HPDE6-E6E7 (cell line): ENCODE measurements at regions not wholly inside any gene's neighbourhood (a gene's known extent, or its start where the extent isn't known, plus 50 kb on each side); places are given as distances from the start of the nearest gene placed in this dataset.

Experiments used
- DNase-seq: peaks from one replicate; pipeline ENCODE4 v3.0.0; 2011; ENCODE audit warnings: missing footprints; ENCODE audit errors: extremely low spot score

DNA sequence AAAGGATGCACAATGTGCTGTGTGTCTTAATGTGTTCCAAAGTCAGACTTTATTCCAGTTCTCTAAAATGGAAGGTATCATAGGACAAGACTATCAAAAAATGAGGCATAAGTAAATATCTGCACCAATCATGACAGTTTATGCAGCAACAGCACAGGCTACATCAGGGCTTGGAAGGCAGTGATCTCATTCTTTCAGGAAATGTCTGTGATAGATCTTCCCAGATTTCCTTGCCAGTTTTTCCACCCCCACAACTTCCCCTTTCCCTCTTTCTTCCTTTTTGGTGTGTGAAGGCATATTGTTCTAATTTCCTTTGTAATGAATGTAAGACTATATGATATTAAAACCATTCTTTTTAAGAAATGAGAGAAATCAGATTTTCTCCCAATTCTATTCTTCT lies 326.7 kb downstream of the ATP23 start:
- no peak for DNase-seq

DNA sequence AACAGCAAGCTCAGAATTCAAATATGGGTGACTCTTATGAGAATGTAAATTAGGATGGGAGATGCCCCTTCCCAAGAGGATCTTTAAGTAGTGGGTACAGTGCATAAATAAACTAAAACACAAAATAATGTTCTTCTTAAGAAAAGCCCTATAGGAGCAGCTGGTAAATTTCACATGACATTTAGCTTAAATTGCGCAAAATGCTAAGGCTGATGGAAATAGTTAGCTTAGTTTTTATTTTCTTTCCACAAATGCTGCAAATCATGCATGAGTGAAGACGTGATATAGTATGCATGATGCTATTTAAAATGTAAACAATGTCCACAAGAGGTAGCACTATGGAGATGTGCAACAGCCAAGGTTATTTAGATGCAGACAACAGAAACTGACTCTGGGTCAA lies 328.1 kb downstream of the ATP23 start:
- no peak for DNase-seq

DNA sequence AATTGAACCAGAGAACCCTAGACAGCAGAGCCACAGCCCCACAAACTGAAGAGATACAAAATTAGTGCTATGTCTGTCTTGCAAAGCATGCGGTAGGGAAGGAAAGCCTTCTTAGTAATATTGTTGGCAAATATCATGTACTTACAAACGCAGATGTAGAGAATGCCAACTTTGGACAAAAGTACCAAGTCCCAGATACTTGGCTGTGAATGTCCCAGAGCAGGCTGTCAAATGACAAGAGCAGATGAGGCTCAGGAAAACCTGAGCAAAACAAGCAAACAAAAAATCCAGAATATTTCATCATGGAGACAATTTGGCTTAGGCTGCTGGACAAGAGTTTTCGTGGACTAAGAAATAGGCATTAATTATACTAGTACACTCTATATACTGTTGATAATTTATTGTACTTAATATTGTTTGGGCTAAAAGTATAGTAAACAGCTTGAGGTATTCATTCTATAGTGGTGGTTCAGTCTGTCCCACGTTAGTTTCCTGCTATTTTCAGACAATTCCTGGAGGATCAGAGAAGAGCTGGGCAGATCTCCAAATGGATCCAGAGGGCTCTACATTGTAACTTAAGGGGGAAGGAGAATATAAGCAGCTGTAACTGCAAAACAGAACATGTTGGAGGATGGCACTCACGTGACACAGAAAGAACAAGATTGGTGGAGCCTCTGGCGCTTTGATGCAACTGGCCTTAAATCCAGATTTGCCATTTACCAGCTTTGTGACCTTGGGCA lies 329.8 kb downstream of the ATP23 start:
- DNase-seq, result no peak

DNA sequence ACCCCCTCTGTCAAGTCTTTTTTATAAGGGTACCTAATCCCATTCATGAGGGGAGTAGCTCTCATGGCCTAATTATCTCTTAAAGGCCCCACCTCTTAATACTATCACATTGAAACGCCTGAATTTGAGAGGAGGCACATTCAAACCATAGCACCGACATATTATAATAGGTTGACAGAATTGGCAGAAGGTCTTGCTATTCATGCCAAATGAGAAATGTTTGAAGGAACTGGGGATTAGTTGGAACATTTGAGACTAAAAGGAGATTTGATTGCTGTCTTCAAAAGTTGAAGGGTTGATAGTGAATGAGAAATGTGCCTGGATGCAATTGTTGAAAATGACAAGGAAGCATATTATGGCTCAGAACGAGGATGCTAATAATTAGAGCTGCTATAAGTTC lies 331.1 kb downstream of the ATP23 start:
- no peak for DNase-seq

DNA sequence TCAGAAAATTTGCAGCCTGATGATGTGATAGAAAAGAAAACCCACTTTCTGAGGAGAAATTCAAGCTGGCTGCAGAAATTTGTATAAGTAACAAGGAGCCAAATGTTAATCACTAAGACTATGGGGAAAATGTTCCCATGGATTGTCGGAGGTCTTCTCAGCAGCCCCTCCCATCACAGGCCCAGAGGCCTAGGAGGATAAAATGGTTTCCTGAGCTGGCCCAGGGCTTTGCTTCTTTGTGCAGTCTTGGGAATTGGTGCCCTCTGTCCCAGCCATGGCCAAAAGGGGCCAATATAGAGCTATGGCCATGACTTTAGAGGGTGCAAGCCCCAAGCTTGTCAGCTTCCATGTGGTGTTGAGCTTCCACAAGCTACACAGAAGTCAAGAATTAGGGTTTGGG lies 335.9 kb downstream of the ATP23 start:
- DNase-seq, result no peak

DNA sequence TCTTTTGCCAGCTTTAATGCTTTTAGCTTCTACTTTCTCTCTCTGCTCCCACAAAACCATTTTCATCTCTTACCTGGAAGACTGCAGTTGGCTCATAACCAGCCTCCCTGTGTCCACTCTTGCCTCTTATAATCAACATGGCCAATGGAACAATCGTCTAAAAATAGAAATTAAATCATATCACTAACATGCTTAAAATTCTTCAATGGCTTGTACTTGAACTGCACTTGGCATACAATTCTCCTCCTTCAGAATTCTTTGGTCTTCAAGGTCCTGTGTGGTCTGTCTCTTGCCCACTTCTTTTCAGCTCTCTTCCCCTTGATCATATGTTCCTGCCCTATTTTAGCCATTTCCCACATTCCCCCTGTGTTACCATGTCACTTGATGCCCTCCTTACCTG lies 342.2 kb downstream of the ATP23 start:
- no peak for DNase-seq

DNA sequence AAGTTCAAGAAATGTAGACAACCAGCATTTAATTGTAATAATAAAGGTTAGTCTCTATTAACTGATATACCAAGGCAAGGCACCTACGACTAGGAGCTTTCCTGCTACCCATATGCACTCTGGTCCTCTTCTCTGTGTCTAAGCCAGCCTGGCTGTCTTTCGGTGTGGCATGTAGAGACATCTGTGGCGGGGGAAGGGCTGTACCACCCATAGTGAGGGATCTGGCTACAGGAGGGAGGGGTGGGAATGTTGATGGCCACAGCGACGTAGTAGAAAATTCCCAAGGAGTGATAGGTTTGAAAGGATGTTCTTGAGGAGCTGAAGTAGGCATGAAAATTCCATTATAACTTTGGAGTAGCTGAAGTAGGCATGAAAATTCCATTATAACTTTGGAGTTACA lies 344.2 kb downstream of the ATP23 start:
- no peak for DNase-seq

DNA sequence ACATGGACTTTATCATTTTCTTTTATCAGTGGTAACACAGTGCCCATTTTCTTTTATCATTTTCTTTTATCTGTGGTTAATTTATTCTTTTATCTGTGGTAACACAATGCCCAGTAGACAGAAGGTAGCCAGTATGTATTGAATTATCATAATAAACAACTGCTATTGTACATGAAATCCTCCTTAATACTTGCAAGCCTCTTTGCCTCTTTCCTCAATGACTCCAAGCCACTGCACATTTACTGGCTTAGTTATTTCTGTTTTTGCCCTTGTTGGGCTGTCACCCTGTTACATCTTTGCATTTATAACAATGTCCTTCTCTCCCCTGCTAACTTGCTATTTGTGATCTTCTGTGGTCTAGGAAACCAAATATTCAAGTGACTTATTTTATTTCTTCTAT lies 345.0 kb downstream of the ATP23 start:
- DNase-seq, result no peak

DNA sequence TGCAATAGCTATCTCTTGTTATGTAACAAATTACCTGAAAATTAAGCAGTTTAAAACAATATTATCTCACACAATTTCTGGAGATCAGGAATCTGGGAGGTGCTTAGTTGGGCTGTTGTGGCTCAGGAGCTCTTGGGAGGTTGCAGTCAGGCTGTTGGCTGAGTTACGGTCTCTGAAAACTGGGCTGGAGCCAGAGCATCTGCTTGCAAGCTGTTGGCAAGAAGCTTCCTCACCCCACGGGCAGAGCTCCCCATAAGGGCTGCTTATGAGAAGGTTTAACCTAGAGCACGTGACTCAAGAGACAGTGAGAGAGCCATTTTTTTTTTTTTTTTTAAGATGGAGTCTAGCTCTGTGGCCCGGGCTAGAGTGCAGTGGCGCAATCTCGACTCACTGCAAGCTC lies 346.8 kb downstream of the ATP23 start:
- no peak for DNase-seq

DNA sequence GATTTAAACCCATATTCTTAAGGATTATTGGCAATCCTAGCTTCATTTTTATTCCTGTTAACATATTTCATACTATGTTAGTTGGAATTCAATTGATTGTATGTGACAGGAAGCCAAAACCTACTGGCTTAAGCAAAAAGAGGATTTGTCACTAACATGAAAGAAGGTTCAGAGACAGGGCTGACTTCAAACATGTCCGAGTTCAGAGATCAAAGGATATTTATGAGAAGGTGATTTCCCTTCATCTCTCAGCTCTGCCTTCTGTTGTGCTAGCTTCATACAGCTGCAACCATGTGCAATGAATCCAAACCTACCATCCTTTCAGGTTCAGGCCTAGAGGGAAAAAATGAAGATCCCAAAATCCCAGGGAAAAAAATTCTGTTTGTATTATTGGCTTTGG lies 349.7 kb downstream of the ATP23 start:
- no peak for DNase-seq

DNA sequence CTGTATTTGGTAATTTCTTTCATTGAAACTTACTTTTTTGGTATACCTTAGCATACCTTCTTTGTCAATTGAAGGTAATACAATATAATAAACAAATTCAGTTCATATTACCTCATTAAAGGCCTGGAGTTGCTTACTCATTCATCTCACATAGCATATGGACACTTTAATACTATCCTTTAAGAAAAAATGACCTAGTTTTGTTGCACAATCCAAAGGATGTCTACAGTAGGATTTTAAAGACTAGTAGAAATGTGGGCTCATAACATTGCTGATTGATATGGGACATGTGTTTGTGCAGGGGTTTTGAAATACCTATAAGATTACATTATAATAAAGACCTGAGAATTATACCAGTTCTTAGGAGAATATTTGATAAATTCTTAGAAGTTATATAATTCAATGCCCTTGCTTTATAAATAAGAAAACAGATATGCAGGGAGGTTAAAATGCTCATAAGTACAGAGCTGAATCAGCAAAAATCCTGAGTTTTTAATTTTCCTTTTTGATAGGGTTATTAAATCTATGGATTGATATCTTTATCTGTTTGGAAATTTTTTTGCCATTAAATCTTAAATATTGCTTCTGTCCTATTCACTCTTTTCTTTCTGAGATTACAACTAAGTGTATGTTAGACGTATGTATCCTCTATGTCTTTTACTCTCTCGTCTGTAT lies 352.1 kb downstream of the ATP23 start:
- DNase-seq, result no peak

DNA sequence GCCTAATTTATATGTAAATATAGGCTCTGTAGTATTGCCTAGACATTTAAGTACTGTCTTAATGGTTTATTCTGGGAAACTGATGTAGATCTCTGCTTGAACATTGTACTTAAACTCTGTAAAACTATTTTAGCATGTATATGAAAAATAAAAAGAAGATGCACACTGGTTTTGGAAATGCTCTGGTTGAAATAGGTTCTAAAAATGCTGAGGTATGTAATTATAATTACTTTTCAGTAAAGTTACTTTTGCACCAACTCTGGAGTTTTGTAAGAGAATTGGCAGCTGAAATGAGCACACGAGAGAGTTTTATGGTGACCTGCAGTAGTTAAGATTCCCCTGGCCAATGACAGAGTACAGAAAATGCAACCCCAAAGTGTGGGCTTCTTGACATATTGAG lies 353.9 kb downstream of the ATP23 start:
- no peak for DNase-seq

DNA sequence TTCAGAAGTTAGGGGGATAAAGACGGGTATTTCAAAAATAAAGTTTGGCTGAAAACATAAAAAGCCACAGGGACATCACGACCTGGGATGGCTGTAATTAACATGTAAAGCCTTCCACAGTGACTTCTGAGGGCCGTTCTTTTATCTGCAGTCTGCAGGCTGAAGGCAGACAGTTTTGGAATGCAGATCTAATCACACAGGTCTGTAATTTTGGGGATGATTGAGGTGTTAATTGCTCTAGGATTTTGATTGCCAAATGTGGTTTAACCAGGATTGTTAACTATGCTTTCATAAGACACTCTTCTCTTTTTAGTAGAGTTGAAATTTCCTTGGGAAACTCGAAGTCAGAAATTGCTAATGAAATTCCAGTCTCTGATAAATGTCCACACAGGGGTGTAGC lies 355.5 kb downstream of the ATP23 start:
- DNase-seq, result no peak

DNA sequence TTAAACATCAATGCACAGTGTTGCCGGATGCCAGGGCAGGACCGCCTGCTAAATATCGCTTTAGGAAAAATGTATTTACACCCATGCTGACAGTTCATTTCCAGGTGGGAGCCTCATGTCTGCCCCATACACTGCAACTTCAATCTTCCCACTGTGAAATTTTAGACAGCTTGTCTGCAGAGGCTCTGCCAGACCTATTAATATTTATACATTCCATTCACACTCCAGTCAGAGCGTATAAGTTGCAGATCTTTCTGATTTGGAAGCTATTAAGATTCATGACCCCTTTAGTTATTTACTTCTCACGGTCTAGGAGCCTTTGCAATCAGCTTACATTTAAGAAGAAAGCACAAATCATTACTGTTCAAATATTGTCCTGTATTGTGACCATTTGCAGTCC lies 357.4 kb downstream of the ATP23 start:
- no peak for DNase-seq

DNA sequence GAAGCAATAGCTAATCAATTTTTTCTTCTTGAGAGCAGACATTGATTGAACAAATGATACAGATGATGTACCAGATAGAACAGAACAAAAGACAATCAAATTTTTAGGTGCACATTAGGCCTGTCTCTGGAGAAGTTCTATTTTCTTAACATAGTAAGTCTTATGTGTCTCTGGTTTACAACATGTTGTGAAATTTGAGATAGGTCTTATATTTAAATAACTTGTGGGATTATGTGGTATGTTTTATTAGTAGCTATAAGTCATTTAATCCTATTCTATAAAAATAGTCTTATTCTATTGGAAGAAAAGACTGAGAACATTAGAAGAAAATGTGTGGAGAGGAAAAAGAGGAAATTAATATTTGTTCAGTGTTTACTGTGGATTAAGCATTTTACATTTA lies 358.0 kb downstream of the ATP23 start:
- no peak for DNase-seq

DNA sequence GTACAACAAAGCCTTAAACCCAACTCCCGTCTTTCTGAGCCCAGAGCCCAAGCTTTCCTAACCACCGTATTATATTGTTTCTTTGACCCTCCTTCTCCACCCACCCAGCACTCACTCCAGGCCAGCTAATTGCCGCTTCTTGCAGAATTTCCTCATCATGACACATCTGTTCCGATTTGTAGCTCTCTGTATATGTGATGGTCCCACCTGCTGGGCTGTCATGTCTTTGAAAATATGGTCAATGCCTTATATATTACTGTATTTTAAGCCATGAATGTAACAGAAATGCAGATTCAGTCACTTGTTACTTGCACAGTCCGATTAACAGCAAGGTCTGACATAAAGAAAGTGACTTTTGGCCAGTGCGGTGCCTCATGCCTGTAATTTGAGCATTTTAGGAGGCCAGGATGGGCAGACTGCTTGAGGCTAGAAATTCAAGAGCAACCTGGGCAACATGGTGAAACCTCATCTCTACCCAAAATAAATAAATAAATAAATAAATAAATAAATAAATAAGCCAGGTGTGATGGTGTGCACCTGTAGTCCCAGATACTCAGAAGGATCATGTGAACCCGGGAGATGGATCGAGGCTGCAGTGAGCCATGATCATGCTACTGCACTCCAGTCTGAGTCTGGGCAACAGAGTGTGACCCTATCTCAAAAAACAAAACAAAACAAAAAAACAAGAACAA lies 359.8 kb downstream of the ATP23 start:
- no peak for DNase-seq

DNA sequence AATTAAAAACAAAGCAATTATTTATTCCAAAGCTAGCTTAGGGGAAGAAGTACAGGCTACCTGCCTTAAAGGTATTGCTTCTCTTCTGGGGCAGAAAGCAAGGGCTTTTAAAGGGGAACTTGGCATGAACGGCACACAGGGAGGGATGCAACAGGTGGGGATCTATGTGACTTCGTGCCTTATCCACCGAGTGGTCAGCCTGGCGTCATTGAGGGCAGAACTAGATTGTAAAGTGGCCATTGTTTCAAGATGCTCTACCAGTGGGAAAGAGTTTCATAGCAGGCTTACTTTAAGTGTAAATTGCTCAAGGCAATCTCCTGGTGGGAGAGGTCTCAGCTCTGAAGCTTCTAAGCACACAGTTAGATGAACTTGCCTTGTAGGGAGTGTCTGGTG lies 360.4 kb downstream of the ATP23 start:
- DNase-seq, result no peak

DNA sequence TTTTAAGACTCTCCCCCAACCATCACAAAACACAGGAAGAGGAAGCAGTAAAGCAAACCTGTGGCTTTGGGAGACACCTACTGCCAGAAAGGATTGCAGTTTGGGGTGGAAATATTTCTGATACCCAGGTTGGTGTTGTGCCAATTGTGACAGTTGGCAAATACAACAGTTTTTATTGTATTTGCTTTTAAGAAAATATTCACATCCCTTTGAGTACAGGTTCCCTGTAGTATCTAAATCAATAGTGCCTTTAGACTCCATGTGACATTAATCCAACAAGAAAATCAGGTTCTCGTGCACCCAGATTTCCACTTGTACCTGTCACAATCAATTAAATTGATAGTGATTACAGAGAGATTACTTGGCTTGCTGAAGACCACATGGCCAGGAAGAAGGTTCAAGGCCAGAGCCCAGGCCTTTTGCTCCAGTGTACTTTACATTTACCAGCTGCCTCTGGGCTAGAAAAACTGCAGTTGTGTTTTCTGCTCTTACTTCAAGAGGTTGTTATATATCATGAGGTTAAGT lies 361.2 kb downstream of the ATP23 start:
- DNase-seq, result no peak

DNA sequence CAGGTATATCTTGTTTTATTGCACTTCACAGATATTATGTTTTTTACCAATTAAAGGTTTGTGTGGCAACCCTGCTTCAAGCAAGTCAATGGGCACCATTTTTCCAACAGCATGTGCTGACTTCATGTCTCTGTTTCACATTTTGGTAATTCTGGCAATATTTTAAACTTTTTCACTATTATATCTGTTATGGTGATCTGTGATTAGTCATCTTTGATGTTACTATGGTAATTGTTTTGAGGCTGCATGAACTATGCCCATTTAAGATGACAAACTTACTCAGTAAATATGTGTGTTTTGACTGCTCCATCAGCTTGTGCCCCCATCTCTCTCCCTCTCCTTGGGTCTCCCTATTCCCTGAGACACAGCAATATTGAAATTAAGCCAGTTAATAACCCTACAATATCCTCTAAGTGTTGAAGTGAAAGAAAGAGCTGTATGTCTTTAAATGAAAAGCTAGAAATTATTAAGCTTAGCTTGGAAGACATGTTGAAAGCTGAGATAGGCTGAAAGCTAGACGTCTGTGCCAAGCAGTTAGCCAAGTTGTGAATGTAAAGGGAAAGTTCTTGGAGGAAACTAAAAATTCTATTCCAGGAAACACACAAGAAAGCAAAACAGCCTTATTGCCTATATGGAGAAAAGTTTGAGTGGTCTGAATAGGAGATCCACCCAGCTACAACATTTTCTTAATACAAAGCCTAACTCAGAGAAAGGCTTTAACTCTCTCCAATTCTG lies 365.1 kb downstream of the ATP23 start:
- DNase-seq, result no peak

DNA sequence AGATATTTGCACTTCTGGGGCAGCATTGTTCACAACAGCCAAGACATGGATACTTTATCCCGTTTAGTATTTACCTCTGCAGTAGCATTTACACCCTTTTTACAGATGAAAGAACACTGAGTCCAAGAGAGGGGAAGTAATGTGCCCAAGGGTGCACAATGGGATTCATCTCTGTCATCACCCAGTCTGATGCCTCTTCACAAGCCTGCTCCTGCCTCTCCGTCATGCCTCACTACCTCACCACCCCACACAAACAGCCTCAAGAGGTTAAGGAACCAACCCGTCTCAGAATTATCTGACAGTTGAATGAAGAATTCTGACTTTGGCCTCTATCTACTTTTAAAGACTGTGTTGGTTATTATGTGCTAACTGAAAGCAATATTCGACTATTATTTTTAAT lies 368.4 kb downstream of the ATP23 start:
- no peak for DNase-seq

DNA sequence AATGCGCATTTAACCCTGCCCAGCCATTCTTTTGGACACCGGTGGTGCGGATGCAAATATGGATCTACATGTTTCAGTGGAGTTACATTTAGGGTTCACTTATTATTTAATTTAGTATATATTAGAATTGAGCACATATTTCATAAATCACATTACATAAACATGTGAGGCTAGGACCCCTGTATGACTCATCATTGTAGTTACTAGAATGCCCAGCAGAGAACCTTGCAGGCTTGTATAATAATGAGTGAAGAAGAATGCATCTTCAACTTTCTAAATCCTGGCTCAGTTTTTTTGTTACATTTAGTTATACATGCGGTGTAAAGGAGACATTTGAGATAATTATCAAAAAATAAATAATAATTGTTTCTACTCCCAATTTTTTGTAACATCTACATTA lies 369.0 kb downstream of the ATP23 start:
- no peak for DNase-seq
